GM12878 (cell line): ENCODE measurements at regions not wholly inside any gene's neighbourhood (a gene's known extent, or its start where the extent isn't known, plus 50 kb on each side); places are given as distances from the start of the nearest gene placed in this dataset.

Experiments used
- ATAC-seq: fragments of 200-7000 bp; cut with Tn5 transposase; 3 replicates; pipeline ENCODE4 v1.9.1; 2020; ENCODE audit warnings: mild to moderate bottlenecking, moderate library complexity
- BruUV-seq: library from RNA; stranded (reverse); fragments of 400-500 nt; replicated peaks from 2 replicates; lab custom pipeline; 2021; lab: Mats Ljungman, UMichigan
- CTCF ChIA-PET: fragments of 300-600 bp; sonication (Branson Sonifier 250); formaldehyde crosslinking; extraction: SDS; loops from one replicate; lab custom pipeline; 2021; ENCODE audit warnings: inconsistent platforms; lab: Yijun Ruan, JAX
- POLR2A ChIA-PET: fragments of 350-600 bp; formaldehyde crosslinking; extraction: SDS; loops from one replicate; lab custom pipeline; 2021; ENCODE audit warnings: inconsistent platforms; lab: Charles Lee
- RAD21 ChIA-PET: fragments of 300-600 bp; sonication (Branson Sonifier 250); formaldehyde crosslinking; loops from one replicate; lab custom pipeline; 2023; ENCODE audit warnings: antibody characterized with exemption; ENCODE audit not compliant: unreplicated experiment; lab: Charles Lee
- SMC1A ChIA-PET: fragments of 300-600 bp; sonication (Branson Sonifier 250); formaldehyde crosslinking; loops from one replicate; lab custom pipeline; 2023; ENCODE audit not compliant: unreplicated experiment, uncharacterized antibody; lab: Charles Lee
- DNase-seq: peaks from one replicate; pipeline ENCODE4 v3.0.0-alpha.2; 2011; ENCODE audit warnings: low read depth, low spot score
- FAIRE-seq: peaks from 3 replicates; lab custom pipeline; 2011; peaks lifted over from hg19 to GRCh38; lab: Jason Lieb, UNC
- H2AFZ ChIP-seq: 2 replicates; pipeline ENCODE4 v1.6.0; 2011; ENCODE audit warnings: low read depth, low read length, control low read depth; ENCODE audit not compliant: control insufficient read depth
- H3K27ac ChIP-seq: 2 replicates; pipeline ENCODE4 v1.5.1; 2011; ENCODE audit warnings: control low read depth; ENCODE audit not compliant: control insufficient read depth, insufficient read depth
- H3K27me3 ChIP-seq, 2 experiments: replicated peaks in 1 of 2; 2 replicates each; pipeline versions ENCODE4 v1.6.0 to v1.6.1; 2011; ENCODE audit warnings: low read length in 1 of 2; ENCODE audit not compliant: control insufficient read depth in 2 of 2, insufficient read depth in 2 of 2
- H3K36me3 ChIP-seq, 2 experiments: 2 replicates each; pipeline ENCODE4 v1.5.1; 2011; ENCODE audit warnings: low read length in 1 of 2; ENCODE audit not compliant: control insufficient read depth in 2 of 2, insufficient read depth in 2 of 2
- H3K4me1 ChIP-seq: 2 replicates; pipeline ENCODE4 v1.6.1; 2011; ENCODE audit warnings: mild to moderate bottlenecking, low read length, moderate library complexity, mixed read lengths; ENCODE audit not compliant: control insufficient read depth, insufficient read depth
- H3K4me2 ChIP-seq: 2 replicates; pipeline ENCODE4 v1.6.0; 2011; ENCODE audit warnings: control low read depth; ENCODE audit not compliant: control insufficient read depth, insufficient read depth
- H3K4me3 ChIP-seq: fragments of 200-600 bp; sonication (generic); 2 replicates; pipeline ENCODE4 v1.5.1; 2016
- H3K79me2 ChIP-seq: 2 replicates; pipeline ENCODE4 v1.6.0; 2011; ENCODE audit warnings: low read length; ENCODE audit not compliant: control insufficient read depth, insufficient read depth
- H3K9ac ChIP-seq: 2 replicates; pipeline ENCODE4 v1.8.0; 2011; ENCODE audit warnings: low read length, control low read depth, mixed read lengths; ENCODE audit not compliant: control insufficient read depth, insufficient read depth
- H3K9me3 ChIP-seq: replicated peaks from 3 replicates; pipeline ENCODE4 v1.5.1; 2011; ENCODE audit warnings: mild to moderate bottlenecking, low read length; ENCODE audit not compliant: control insufficient read depth, insufficient read depth
- H4K20me1 ChIP-seq: 2 replicates; pipeline ENCODE4 v1.6.0; 2011; ENCODE audit not compliant: control insufficient read depth, insufficient read depth
- ASH2L ChIP-seq: fragments of 300-600, 200-600 bp; sonication (generic); IDR thresholded peaks from 2 replicates; pipeline ENCODE4 v1.6.1; 2017; ENCODE audit warnings: low read depth, mild to moderate bottlenecking, borderline replicate concordance
- CBX5 ChIP-seq: sonication (generic); IDR thresholded peaks from 2 replicates; pipeline ENCODE4 v1.6.1; 2016; ENCODE audit warnings: low read depth, moderate library complexity, mild to moderate bottlenecking, inconsistent platforms
- CHD4 ChIP-seq: fragments of 200-600 bp; sonication (generic); IDR thresholded peaks from 2 replicates; pipeline ENCODE4 v1.6.1; 2016; ENCODE audit warnings: mild to moderate bottlenecking
- E2F4 ChIP-seq: IDR thresholded peaks from 2 replicates; pipeline ENCODE4 v1.6.1; 2012; ENCODE audit warnings: low read depth, low read length, improper control_type of control experiment
- GATAD2B ChIP-seq: fragments of 450-650 bp; conservative IDR thresholded peaks from 2 replicates; pipeline ENCODE4 v1.6.1; 2017; ENCODE audit warnings: low read depth, mild to moderate bottlenecking, moderate library complexity
- POLR2AphosphoS2 ChIP-seq: IDR thresholded peaks from 2 replicates; pipeline ENCODE4 v1.6.1; 2011; ENCODE audit warnings: low read depth, mild to moderate bottlenecking, low read length, improper control_type of control experiment, moderate library complexity
- YY1 ChIP-seq: IDR thresholded peaks from 2 replicates; pipeline ENCODE4 v1.6.1; 2011; ENCODE audit warnings: low read depth, mild to moderate bottlenecking, low read length
- WGBS: methylation state at CpG from one replicate; pipeline ENCODE4 v1.1.6; 2016; ENCODE audit warnings: low lambda C conversion rate; ENCODE audit not compliant: insufficient replicate concordance, insufficient coverage; ENCODE audit errors: missing lambda C conversion rate; 5-methylcytosine and 5-hydroxymethylcytosine counted together
- in situ Hi-C: fragments of 300-500 bp; cut with MboI; formaldehyde crosslinking; loops from 9 replicates; pipeline ENCODE4 v1.14.3; 2018; ENCODE audit warnings: mixed read lengths
- intact Hi-C: fragments of 100-400 bp; cut with micrococcal nuclease; formaldehyde crosslinking; loops from one replicate; pipeline ENCODE4 v1.14.2; 2022; ENCODE audit not compliant: unreplicated experiment

DNA sequence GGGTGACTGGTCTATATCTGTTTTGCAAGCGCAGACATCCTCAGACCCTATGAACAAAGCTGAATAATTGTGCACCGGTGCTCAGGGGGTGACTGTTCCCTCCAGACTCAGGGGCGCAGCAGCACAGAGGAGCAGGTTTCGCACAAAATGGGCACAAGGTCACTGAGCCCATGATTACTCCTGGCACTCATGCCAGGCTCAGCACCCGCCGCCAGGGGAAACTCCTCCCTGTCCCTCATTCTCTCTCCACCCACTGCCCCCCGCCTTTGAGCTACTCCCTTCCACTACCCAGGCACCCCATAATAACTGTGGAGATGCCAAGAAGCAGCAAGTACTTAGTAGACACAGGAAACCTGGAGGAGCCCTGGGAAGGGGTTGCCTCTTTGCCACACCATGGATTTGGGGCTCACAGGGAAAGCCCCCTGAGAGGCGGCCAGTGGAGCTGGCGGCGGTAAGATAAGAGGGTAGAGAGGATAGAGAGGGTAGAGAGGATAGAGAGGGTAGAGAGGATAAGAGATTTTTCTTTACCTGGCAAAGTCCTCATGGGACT lies 198.8 kb downstream of the CTTN start:
- FAIRE-seq (no peak), DNase-seq (no peak), ATAC-seq (no peak)
- no TSS peak for BruUV-seq
- Histone ChIP-seq H2AFZ (no peak overlapping the region), H3K27ac (no peak overlapping the region), H4K20me1 (no peaks in the 10 kb centered on the region), H3K4me1 (no peaks in the 10 kb centered on the region), H3K27me3 (no peaks in the 10 kb centered on the region), H3K4me2 (no peak overlapping the region), H3K4me3 (no peak overlapping the region), H3K36me3 (no peaks in the 10 kb centered on the region), H3K9ac (no peak overlapping the region), H3K79me2 (no peaks in the 10 kb centered on the region), H3K9me3 (no peaks in the 10 kb centered on the region)
- POLR2A ChIA-PET, result no interaction called here
- RAD21 ChIA-PET, result no interaction called here
- intact Hi-C loops (no loop called here), in situ Hi-C loops (no loop called here)
- SMC1A ChIA-PET, result no interaction called here
- TF ChIP-seq POLR2AphosphoS2 (no peak), CHD4 (no peak), E2F4 (no peak), GATAD2B (no peak), CBX5 (no peak), YY1 (no peak), ASH2L (no peak)
- CTCF ChIA-PET, result no interaction called here
- WGBS, result 47% methylated on average over 10 of the region's 10 CpGs
